PC-3 (cell line): ENCODE measurements at regions not wholly inside any gene's neighbourhood (a gene's known extent, or its start where the extent isn't known, plus 50 kb on each side); places are given as distances from the start of the nearest gene placed in this dataset.
"Not testable (repeated sequence)": the region's sequence is repeated elsewhere in the genome, so short reads cannot be mapped to it uniquely, and the experiment has no call there.

Experiments used
- ATAC-seq: fragments of 200-7000 bp; cut with Tn5 transposase; 2 replicates; pipeline ENCODE4 v1.9.1; 2020; ENCODE audit warnings: mild to moderate bottlenecking, moderate library complexity
- BruUV-seq: library from RNA; stranded (reverse); fragments of 400-500 nt; replicated peaks from 2 replicates; lab custom pipeline; 2021; lab: Mats Ljungman, UMichigan
- CTCF ChIA-PET: fragments of 300-600 bp; sonication (Branson Sonifier 250); formaldehyde crosslinking; loops from one replicate; lab custom pipeline; 2022; ENCODE audit warnings: antibody characterized with exemption; lab: Charles Lee
- POLR2A ChIA-PET: fragments of 300-600 bp; sonication (Branson Sonifier 250); formaldehyde crosslinking; loops from one replicate; lab custom pipeline; 2022; ENCODE audit warnings: antibody characterized with exemption; ENCODE audit not compliant: unreplicated experiment; lab: Charles Lee
- DNase-seq: peaks from one replicate; pipeline ENCODE4 v3.0.0-alpha.2; 2015
- H2AFZ ChIP-seq: fragments of 300-600 bp; sonication (generic); 2 replicates; pipeline ENCODE4 v1.6.0; 2016; ENCODE audit warnings: antibody characterized with exemption, low read length
- H3F3A ChIP-seq: fragments of 300-600 bp; sonication (generic); one replicate; pipeline ENCODE4 v1.6.0; 2017; ENCODE audit warnings: antibody characterized with exemption, low read length, control low read depth, mild to moderate bottlenecking; ENCODE audit not compliant: unreplicated experiment
- H3K27ac ChIP-seq: fragments of 300-600 bp; sonication (generic); 2 replicates; pipeline ENCODE4 v1.5.1; 2016; ENCODE audit warnings: mild to moderate bottlenecking, low read length
- H3K27me3 ChIP-seq: fragments of 300-600 bp; sonication (generic); 2 replicates; pipeline ENCODE4 v1.6.1; 2016; ENCODE audit warnings: low read length, mixed read lengths
- H3K36me3 ChIP-seq: fragments of 300-600 bp; sonication (generic); 2 replicates; pipeline ENCODE4 v1.6.1; 2016; ENCODE audit warnings: low read depth, mixed run types, low read length, mixed read lengths
- H3K4me1 ChIP-seq: fragments of 300-600 bp; sonication (generic); 2 replicates; pipeline ENCODE4 v1.5.1; 2016; ENCODE audit warnings: low read length; ENCODE audit not compliant: insufficient read depth
- H3K4me2 ChIP-seq: fragments of 300-600 bp; sonication (generic); 2 replicates; pipeline ENCODE4 v1.6.0; 2016; ENCODE audit warnings: low read length
- H3K4me3 ChIP-seq: fragments of 300-600 bp; sonication (generic); 2 replicates; pipeline ENCODE4 v1.5.1; 2016; ENCODE audit warnings: mild to moderate bottlenecking, low read length, mixed read lengths
- H3K79me2 ChIP-seq: fragments of 300-600 bp; sonication (generic); 2 replicates; pipeline ENCODE4 v1.6.1; 2017; ENCODE audit warnings: low read length, mixed read lengths
- H3K9ac ChIP-seq: fragments of 300-600 bp; sonication (generic); 2 replicates; pipeline ENCODE4 v1.6.0; 2016; ENCODE audit warnings: mild to moderate bottlenecking, low read length
- H3K9me2 ChIP-seq: fragments of 300-600 bp; sonication (generic); replicated peaks from 2 replicates; pipeline ENCODE4 v1.6.1; 2016; ENCODE audit warnings: mixed run types, low read length, mixed read lengths
- H3K9me3 ChIP-seq: fragments of 300-600 bp; sonication (generic); 2 replicates; pipeline ENCODE4 v1.6.1; 2016; ENCODE audit warnings: low read length, mixed read lengths
- H4K20me1 ChIP-seq: fragments of 300-600 bp; sonication (generic); 2 replicates; pipeline ENCODE4 v1.6.1; 2016; ENCODE audit warnings: low read length, mixed read lengths
- CTCF ChIP-seq: fragments of 300-600 bp; sonication (generic); conservative IDR thresholded peaks from 2 replicates; pipeline ENCODE4 v1.5.1; 2017; ENCODE audit warnings: antibody characterized with exemption, low read depth, mild to moderate bottlenecking, low read length
- EZH2 ChIP-seq: fragments of 300-600 bp; sonication (generic); IDR thresholded peaks from one replicate; pipeline ENCODE4 v1.6.1; 2017; ENCODE audit warnings: antibody characterized with exemption, mild to moderate bottlenecking, low read length; ENCODE audit not compliant: unreplicated experiment
- EZH2phosphoT487 ChIP-seq: fragments of 300-600 bp; sonication (generic); IDR thresholded peaks from 2 replicates; pipeline ENCODE4 v1.6.1; 2018; ENCODE audit warnings: mild to moderate bottlenecking, antibody characterized with exemption, low read length, borderline replicate concordance
- intact Hi-C: fragments of 100-400 bp; cut with micrococcal nuclease; formaldehyde crosslinking; loops from 2 replicates; pipeline ENCODE4 v1.9.0; 2023

- Histone ChIP-seq H4K20me1 (no peaks in the 10 kb centered on the region), H3F3A (no peaks in the 10 kb centered on the region), H3K36me3 (no peaks in the 10 kb centered on the region), H3K4me3 (no peak overlapping the region), H3K9ac (no peak overlapping the region), H3K4me2 (peak overlapping the region; percentile 65), H3K27me3 (peaks cover 27% of the 10 kb centered on the region; the same call in 1 of the 2 replicates), H3K9me2 (no peaks in the 10 kb centered on the region), H3K27ac (no peak overlapping the region), H2AFZ (peak overlapping the region; percentile 55; the same call in 1 of the 2 replicates), H3K4me1 (0 out of 2 replicates have a peak, but pooled peaks cover 6% of the 10 kb centered on the region), H3K79me2 (no peaks in the 10 kb centered on the region), H3K9me3 (no peaks in the 10 kb centered on the region)
- ATAC-seq (no peak), DNase-seq (no peak)
- no TSS peak for BruUV-seq
- POLR2A ChIA-PET: no interaction called here
- TF ChIP-seq CTCF: no peak
- TF ChIP-seq EZH2: no peak
- no peak for TF ChIP-seq EZH2phosphoT487
- CTCF ChIA-PET: no interaction called here
- intact Hi-C loops: no loop called here
Observed at GRCh38 chr14:99036611-99037293, 235.2 kb downstream of the BCL11B start.

GRCh38 chr14:99037326-99037725 is 234.7 kb downstream of the BCL11B start:
- H4K20me1 ChIP-seq, H3K4me1 ChIP-seq, ATAC-seq, H3K9ac ChIP-seq, H2AFZ ChIP-seq, H3K79me2 ChIP-seq, POLR2A ChIA-PET, DNase-seq, intact Hi-C loops, H3K9me3 ChIP-seq, H3K36me3 ChIP-seq, H3K4me2 ChIP-seq, H3F3A ChIP-seq, H3K27ac ChIP-seq, H3K4me3 ChIP-seq, H3K9me2 ChIP-seq, BruUV-seq, CTCF ChIA-PET: not testable (repeated sequence)
- peaks cover 27% of the 10 kb centered on the region; the same call in 1 of the 2 replicates for H3K27me3 ChIP-seq

- Histone ChIP-seq H3K79me2 (no peaks in the 10 kb centered on the region), H3K4me3 (no peak overlapping the region), H3K27me3 (peaks cover 32% of the 10 kb centered on the region; the same call in 1 of the 2 replicates), H3K9me2 (no peaks in the 10 kb centered on the region), H3K9me3 (no peaks in the 10 kb centered on the region), H2AFZ (no peak overlapping the region), H3K36me3 (no peaks in the 10 kb centered on the region), H3K9ac (no peak overlapping the region), H3K4me2 (no peak overlapping the region), H3F3A (no peaks in the 10 kb centered on the region), H4K20me1 (no peaks in the 10 kb centered on the region), H3K27ac (no peak overlapping the region), H3K4me1 (0 out of 2 replicates have a peak, but pooled peaks cover 6% of the 10 kb centered on the region)
- BruUV-seq: no TSS peak
- POLR2A ChIA-PET: no interaction called here
- intact Hi-C loops: no loop called here
- ATAC-seq (no peak), DNase-seq (no peak)
- TF ChIP-seq EZH2: no peak
- TF ChIP-seq CTCF: no peak
- TF ChIP-seq EZH2phosphoT487: no peak
- CTCF ChIA-PET: no interaction called here
Observed at GRCh38 chr14:99037777-99038430, 234.1 kb downstream of the BCL11B start.
